ENCODE measurements at regions not wholly inside any gene's neighbourhood (a gene's known extent, or its start where the extent isn't known, plus 50 kb on each side); places are given as distances from the start of the nearest gene placed in this dataset.
A peak's percentile ranks its signal among the peaks of the same experiment; 100 is the strongest.

DNA sequence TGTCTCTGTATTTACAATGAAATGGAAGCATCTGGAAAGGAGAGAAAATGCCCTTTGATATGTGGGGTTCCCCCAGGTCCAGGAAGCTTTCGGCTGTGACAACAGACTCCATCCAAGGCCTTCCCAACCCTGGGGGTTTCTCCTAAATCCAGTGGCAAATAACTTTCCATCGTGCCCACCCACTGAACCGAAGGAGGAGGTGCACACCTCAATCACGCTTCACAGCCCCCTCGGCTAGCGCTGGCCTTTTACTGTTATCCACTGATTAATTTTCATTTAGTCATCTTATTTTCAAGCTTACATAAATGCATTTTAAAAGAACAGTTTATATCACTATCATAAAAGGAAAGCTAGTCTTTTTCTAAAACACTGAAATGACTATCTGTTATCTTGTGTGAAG lies 286.8 kb upstream of the ZMIZ1 start:
- DNase-seq (no peak), ATAC-seq (no peak)
- TF ChIP-seq, protein P1, sequence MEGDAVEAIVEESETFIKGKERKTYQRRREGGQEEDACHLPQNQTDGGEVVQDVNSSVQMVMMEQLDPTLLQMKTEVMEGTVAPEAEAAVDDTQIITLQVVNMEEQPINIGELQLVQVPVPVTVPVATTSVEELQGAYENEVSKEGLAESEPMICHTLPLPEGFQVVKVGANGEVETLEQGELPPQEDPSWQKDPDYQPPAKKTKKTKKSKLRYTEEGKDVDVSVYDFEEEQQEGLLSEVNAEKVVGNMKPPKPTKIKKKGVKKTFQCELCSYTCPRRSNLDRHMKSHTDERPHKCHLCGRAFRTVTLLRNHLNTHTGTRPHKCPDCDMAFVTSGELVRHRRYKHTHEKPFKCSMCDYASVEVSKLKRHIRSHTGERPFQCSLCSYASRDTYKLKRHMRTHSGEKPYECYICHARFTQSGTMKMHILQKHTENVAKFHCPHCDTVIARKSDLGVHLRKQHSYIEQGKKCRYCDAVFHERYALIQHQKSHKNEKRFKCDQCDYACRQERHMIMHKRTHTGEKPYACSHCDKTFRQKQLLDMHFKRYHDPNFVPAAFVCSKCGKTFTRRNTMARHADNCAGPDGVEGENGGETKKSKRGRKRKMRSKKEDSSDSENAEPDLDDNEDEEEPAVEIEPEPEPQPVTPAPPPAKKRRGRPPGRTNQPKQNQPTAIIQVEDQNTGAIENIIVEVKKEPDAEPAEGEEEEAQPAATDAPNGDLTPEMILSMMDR (IDR thresholded peaks at IDR 0.05): no peak
- Histone ChIP-seq H3K36me3 (no peaks in the 10 kb centered on the region), H3K4me1 (peaks cover 15 to 57% (median 23%) of the 10 kb centered on the region in 9 donors), H3K27ac (no peak overlapping the region), H3K27me3 (no peaks in the 10 kb centered on the region), H3K9me3 (peaks cover 0 to 6% (median 0%) of the 10 kb centered on the region in 11 donors), H3K4me3 (no peak overlapping the region)
- intact Hi-C loops (cut with DNase I): no loop called here
- 87 to 96% methylated on average over 6 of the region's 6 CpGs for WGBS, 2 donors

DNA sequence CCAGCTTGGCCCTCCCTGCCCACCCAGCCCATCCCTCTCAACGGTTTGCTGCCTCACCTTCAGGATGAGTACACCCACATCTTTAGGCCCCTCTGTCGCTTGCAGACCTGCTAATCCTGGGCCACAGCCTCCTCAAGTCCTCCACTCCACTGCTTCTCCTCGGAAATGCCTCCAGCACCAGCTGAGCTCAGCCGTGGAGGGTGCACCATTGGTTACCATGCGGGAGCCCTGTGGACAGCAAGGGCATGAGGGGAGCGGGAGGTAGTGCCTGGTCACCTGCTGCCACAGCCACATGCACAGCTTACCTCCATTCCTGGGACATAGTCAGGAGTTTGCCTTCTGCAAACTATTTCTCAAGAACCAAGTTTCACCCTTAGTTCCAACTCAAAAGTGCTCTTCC lies 286.3 kb upstream of the ZMIZ1 start:
- intact Hi-C loops (cut with DNase I): no loop called here
- H3K9me3 ChIP-seq: peaks cover 0 to 6% (median 0%) of the 10 kb centered on the region in 11 donors
- H3K36me3 ChIP-seq: no peaks in the 10 kb centered on the region
- no peak overlapping the region for H3K27ac ChIP-seq
- DNase-seq (no peak), ATAC-seq (no peak)
- no peak overlapping the region for H3K4me3 ChIP-seq
- H3K27me3 ChIP-seq: no peaks in the 10 kb centered on the region
- H3K4me1 ChIP-seq: peaks cover 13 to 57% (median 23%) of the 10 kb centered on the region in 9 donors
- TF ChIP-seq, protein P1 (IDR thresholded peaks at IDR 0.05): no peak
- WGBS, 2 donors: 93 to 95% methylated on average over 6 of the region's 6 CpGs

DNA sequence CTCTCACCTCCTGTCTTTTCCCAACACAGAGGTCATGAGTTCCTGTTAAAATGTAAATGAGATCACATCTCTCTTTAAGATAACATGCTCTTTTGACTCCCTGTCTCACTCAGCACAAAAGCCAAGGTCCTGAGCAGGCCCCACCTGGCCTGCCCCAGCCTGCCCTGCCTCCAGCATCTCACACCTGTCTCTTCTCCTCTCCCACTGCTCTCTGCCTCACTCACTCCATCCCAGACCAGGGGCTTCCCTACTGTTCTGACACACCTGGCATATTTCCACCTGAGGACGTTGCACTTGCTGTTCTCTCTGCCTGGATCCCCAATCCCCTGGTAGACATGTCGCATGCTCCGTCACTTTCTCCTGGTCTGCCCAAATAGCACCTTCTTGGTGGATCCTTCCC lies 285.0 kb upstream of the ZMIZ1 start:
- no peak for DNase-seq
- Histone ChIP-seq H3K27ac (no peak overlapping the region), H3K9me3 (peaks cover 0 to 6% (median 0%) of the 10 kb centered on the region in 11 donors), H3K36me3 (no peaks in the 10 kb centered on the region), H3K4me1 (peaks cover 4 to 50% (median 11%) of the 10 kb centered on the region in 9 donors), H3K4me3 (no peak overlapping the region), H3K27me3 (no peaks in the 10 kb centered on the region)
- intact Hi-C loops (cut with DNase I): no loop called here
- ATAC-seq: no peak
- TF ChIP-seq, protein P1 (IDR thresholded peaks at IDR 0.05): no peak
- WGBS, 2 donors: 99 to 100% methylated on average over 3 of the region's 3 CpGs

DNA sequence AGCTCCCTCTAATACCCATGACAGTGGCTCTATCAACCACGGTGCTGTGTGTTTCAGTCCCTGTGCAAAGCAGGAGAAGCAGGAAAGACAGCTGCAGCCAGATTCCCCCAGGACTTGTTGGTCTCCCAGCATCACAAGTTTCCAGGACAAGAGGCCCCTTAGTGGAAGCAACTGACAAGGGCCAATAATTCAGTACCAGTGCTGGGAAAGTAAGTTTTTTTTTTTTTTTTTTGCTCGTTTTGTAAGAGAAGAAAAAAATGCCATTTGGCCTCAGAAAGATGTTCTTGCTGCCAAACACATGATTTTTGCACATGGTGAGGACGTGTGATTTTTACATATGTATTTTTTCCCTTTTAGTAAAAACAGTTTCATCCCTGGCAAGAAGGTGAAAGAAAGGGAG lies 284.2 kb upstream of the ZMIZ1 start:
- TF ChIP-seq, protein P1 (IDR thresholded peaks at IDR 0.05): no peak
- no peak overlapping the region for H3K4me3 ChIP-seq
- H3K27ac ChIP-seq: no peak overlapping the region
- no peak for ATAC-seq
- H3K27me3 ChIP-seq: no peaks in the 10 kb centered on the region
- no peaks in the 10 kb centered on the region for H3K36me3 ChIP-seq
- WGBS, 2 donors: 42 to 50% methylated on average over 3 of the region's 3 CpGs
- peaks cover 0 to 6% (median 0%) of the 10 kb centered on the region in 11 donors for H3K9me3 ChIP-seq
- H3K4me1 ChIP-seq: peaks cover 4 to 45% (median 8%) of the 10 kb centered on the region in 9 donors
- peak in 1 of 2 donors; percentile 38 for DNase-seq
- intact Hi-C loops (cut with DNase I): no loop called here
